ENCODE measurements at regions not wholly inside any gene's neighbourhood (a gene's known extent, or its start where the extent isn't known, plus 50 kb on each side); places are given as distances from the start of the nearest gene placed in this dataset.

DNA sequence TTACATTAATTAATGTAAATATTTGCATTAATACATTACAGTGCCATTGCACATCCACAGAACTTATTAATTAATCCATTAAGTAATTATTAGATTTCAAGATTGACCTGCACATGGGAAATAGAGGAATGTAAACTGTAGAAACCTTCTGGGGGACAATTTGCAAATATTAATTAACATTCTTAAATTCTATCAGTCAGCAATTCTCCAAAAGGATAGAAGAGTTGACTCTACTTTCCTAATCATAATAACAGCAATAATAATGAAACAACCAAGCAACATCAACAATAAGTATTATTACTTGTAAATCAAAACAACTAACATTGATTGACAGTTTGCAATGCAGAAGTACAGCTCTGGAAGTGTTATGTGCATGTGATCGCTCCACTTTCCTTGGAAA is 281.6 kb upstream of the CRIM1 start:
- Histone ChIP-seq H3K9ac (ENCODE audit: low read length in 5 of 5) (no peak overlapping the region), H3K9me3 (ENCODE audit: control insufficient read depth in 5 of 5, low read length in 5 of 5) (no peaks in the 10 kb centered on the region)

DNA sequence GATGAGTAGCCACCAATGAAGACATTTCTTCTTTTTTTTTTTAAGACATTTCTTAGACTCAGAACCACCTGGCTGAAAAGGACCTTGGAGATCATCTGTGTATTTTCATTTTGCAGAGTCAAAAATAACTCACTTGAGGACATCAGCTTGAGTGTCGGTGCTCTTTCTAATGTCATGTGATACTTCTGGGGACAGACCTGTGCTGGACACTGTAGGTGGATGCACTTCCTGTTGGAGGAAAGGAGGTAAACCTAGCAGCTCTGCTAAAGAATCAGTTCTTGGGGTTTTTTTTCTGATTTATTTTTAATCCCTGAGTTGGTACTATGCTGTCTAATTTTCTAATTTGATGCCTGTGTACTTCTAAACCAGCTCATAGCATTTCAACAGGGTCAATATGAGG is 283.9 kb upstream of the CRIM1 start:
- no peaks in the 10 kb centered on the region for H3K27me3 ChIP-seq (ENCODE audit: control insufficient read depth in 5 of 5, insufficient read depth in 4 of 5, low read length in 5 of 5)
- H3K9me3 ChIP-seq (ENCODE audit: control insufficient read depth in 5 of 5, low read length in 5 of 5) = no peaks in the 10 kb centered on the region
- no peak overlapping the region for H3K4me3 ChIP-seq (ENCODE audit: low read depth in 1 of 5, low read length in 5 of 5)
- H3K9ac ChIP-seq (ENCODE audit: low read length in 5 of 5) = no peak overlapping the region
- H3K4me1 ChIP-seq (ENCODE audit: control insufficient read depth in 5 of 5, insufficient read depth in 5 of 5, low read length in 5 of 5) = no peaks in the 10 kb centered on the region
- no peak overlapping the region for H3K27ac ChIP-seq (ENCODE audit: low read depth, low read length)
- H3K36me3 ChIP-seq (ENCODE audit: control insufficient read depth in 5 of 5, insufficient read depth in 5 of 5, low read length in 5 of 5) = no peaks in the 10 kb centered on the region

More for the DNA sequence above, 281.6 kb upstream of the CRIM1 start:
- H3K4me3 ChIP-seq (ENCODE audit: low read depth in 1 of 5, low read length in 5 of 5) = no peak overlapping the region
- H3K27me3 ChIP-seq (ENCODE audit: control insufficient read depth in 5 of 5, insufficient read depth in 4 of 5, low read length in 5 of 5) = no peaks in the 10 kb centered on the region
- H3K4me1 ChIP-seq (ENCODE audit: control insufficient read depth in 5 of 5, insufficient read depth in 5 of 5, low read length in 5 of 5) = no peaks in the 10 kb centered on the region
- H3K36me3 ChIP-seq (ENCODE audit: control insufficient read depth in 5 of 5, insufficient read depth in 5 of 5, low read length in 5 of 5) = no peaks in the 10 kb centered on the region
- H3K27ac ChIP-seq (ENCODE audit: low read depth, low read length) = no peak overlapping the region

- H3K4me1 ChIP-seq (ENCODE audit: control insufficient read depth in 5 of 5, insufficient read depth in 5 of 5, low read length in 5 of 5) = no peaks in the 10 kb centered on the region
- no peak overlapping the region for H3K9ac ChIP-seq (ENCODE audit: low read length in 5 of 5)
- H3K4me3 ChIP-seq (ENCODE audit: low read depth in 1 of 5, low read length in 5 of 5) = no peak overlapping the region
- no peaks in the 10 kb centered on the region for H3K36me3 ChIP-seq (ENCODE audit: control insufficient read depth in 5 of 5, insufficient read depth in 5 of 5, low read length in 5 of 5)
- H3K27ac ChIP-seq (ENCODE audit: low read depth, low read length) = no peak overlapping the region
- H3K9me3 ChIP-seq (ENCODE audit: control insufficient read depth in 5 of 5, low read length in 5 of 5) = no peaks in the 10 kb centered on the region
- H3K27me3 ChIP-seq (ENCODE audit: control insufficient read depth in 5 of 5, insufficient read depth in 4 of 5, low read length in 5 of 5) = no peaks in the 10 kb centered on the region
Measured at GRCh38 chr2:36069074-36069473, 286.5 kb upstream of the CRIM1 start.

DNA sequence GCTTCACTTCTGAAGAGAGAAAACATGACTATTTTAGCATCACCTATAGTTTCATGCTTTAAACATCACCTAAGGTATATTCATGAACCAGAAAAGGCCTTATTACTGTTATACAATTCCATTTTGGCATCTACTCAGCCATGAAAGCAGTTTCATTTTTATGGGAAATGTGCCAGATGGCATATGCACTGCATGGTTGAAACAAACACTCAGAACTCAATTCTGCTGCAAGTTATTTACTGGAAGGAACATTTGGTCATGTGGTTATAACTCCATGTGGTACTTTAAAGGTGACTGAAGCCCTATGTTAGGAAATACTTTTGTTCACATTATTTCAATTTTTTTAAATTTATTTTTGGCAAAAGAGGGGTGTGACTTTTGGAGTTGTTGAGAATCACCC is 287.5 kb upstream of the CRIM1 start:
- no peak overlapping the region for H3K27ac ChIP-seq (ENCODE audit: low read depth, low read length)
- no peaks in the 10 kb centered on the region for H3K4me1 ChIP-seq (ENCODE audit: control insufficient read depth in 5 of 5, insufficient read depth in 5 of 5, low read length in 5 of 5)
- no peak overlapping the region for H3K4me3 ChIP-seq (ENCODE audit: low read depth in 1 of 5, low read length in 5 of 5)
- H3K27me3 ChIP-seq (ENCODE audit: control insufficient read depth in 5 of 5, insufficient read depth in 4 of 5, low read length in 5 of 5) = no peaks in the 10 kb centered on the region
- H3K36me3 ChIP-seq (ENCODE audit: control insufficient read depth in 5 of 5, insufficient read depth in 5 of 5, low read length in 5 of 5) = no peaks in the 10 kb centered on the region
- H3K9ac ChIP-seq (ENCODE audit: low read length in 5 of 5) = no peak overlapping the region
- no peaks in the 10 kb centered on the region for H3K9me3 ChIP-seq (ENCODE audit: control insufficient read depth in 5 of 5, low read length in 5 of 5)

- no peaks in the 10 kb centered on the region for H3K36me3 ChIP-seq (ENCODE audit: control insufficient read depth in 5 of 5, insufficient read depth in 5 of 5, low read length in 5 of 5)
- no peak overlapping the region for H3K27ac ChIP-seq (ENCODE audit: low read depth, low read length)
- no peak overlapping the region for H3K4me3 ChIP-seq (ENCODE audit: low read depth in 1 of 5, low read length in 5 of 5)
- H3K4me1 ChIP-seq (ENCODE audit: control insufficient read depth in 5 of 5, insufficient read depth in 5 of 5, low read length in 5 of 5) = peaks cover 0 to 3% (median 0%) of the 10 kb centered on the region in 5 donors
- H3K9ac ChIP-seq (ENCODE audit: low read length in 5 of 5) = no peak overlapping the region
- H3K9me3 ChIP-seq (ENCODE audit: control insufficient read depth in 5 of 5, low read length in 5 of 5) = peaks cover 0 to 3% (median 0%) of the 10 kb centered on the region in 5 donors
- no peaks in the 10 kb centered on the region for H3K27me3 ChIP-seq (ENCODE audit: control insufficient read depth in 5 of 5, insufficient read depth in 4 of 5, low read length in 5 of 5)
Measured at GRCh38 chr2:36060133-36060532, 295.4 kb upstream of the CRIM1 start.

GRCh38 chr2:36059691-36060090 is 295.9 kb upstream of the CRIM1 start:
- H3K4me3 ChIP-seq (ENCODE audit: low read depth in 1 of 5, low read length in 5 of 5) = no peak overlapping the region
- H3K36me3 ChIP-seq (ENCODE audit: control insufficient read depth in 5 of 5, insufficient read depth in 5 of 5, low read length in 5 of 5) = no peaks in the 10 kb centered on the region
- no peak overlapping the region for H3K27ac ChIP-seq (ENCODE audit: low read depth, low read length)

GRCh38 chr2:36058953-36059352 is 296.6 kb upstream of the CRIM1 start:
- peaks cover 0 to 3% (median 0%) of the 10 kb centered on the region in 5 donors for H3K9me3 ChIP-seq (ENCODE audit: control insufficient read depth in 5 of 5, low read length in 5 of 5)
- H3K9ac ChIP-seq (ENCODE audit: low read length in 5 of 5) = no peak overlapping the region
- H3K36me3 ChIP-seq (ENCODE audit: control insufficient read depth in 5 of 5, insufficient read depth in 5 of 5, low read length in 5 of 5) = no peaks in the 10 kb centered on the region
- peaks cover 0 to 3% (median 0%) of the 10 kb centered on the region in 5 donors for H3K4me1 ChIP-seq (ENCODE audit: control insufficient read depth in 5 of 5, insufficient read depth in 5 of 5, low read length in 5 of 5)
- H3K4me3 ChIP-seq (ENCODE audit: low read depth in 1 of 5, low read length in 5 of 5) = no peak overlapping the region
- H3K27me3 ChIP-seq (ENCODE audit: control insufficient read depth in 5 of 5, insufficient read depth in 4 of 5, low read length in 5 of 5) = no peaks in the 10 kb centered on the region
- H3K27ac ChIP-seq (ENCODE audit: low read depth, low read length) = no peak overlapping the region

More at GRCh38 chr2:36059691-36060090, 295.9 kb upstream of the CRIM1 start:
- peaks cover 0 to 3% (median 0%) of the 10 kb centered on the region in 5 donors for H3K4me1 ChIP-seq (ENCODE audit: control insufficient read depth in 5 of 5, insufficient read depth in 5 of 5, low read length in 5 of 5)
- no peaks in the 10 kb centered on the region for H3K27me3 ChIP-seq (ENCODE audit: control insufficient read depth in 5 of 5, insufficient read depth in 4 of 5, low read length in 5 of 5)
- H3K9ac ChIP-seq (ENCODE audit: low read length in 5 of 5) = no peak overlapping the region
- peaks cover 0 to 3% (median 0%) of the 10 kb centered on the region in 5 donors for H3K9me3 ChIP-seq (ENCODE audit: control insufficient read depth in 5 of 5, low read length in 5 of 5)

DNA sequence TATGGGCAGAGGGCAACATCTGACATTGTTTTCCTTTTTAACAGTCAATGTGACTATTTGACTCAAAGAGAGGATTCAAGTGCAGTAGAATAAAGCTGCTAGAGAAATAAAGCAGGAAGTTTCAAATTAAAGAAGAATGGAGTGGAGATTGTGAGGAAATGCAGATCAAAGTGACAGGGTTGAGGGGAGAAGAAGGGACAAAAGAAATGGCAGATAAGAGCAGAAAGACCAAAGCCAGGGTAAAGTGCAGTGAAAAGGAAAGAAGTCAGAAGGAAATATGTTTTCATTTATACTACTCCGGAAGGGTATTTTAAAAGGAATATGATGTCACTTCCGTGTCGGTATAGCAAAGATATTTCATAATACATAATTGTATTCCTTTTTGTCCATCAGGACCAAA is 297.5 kb upstream of the CRIM1 start:
- Histone ChIP-seq H3K4me1 (ENCODE audit: control insufficient read depth in 5 of 5, insufficient read depth in 5 of 5, low read length in 5 of 5) (peaks cover 0 to 3% (median 0%) of the 10 kb centered on the region in 5 donors), H3K9me3 (ENCODE audit: control insufficient read depth in 5 of 5, low read length in 5 of 5) (peaks cover 0 to 3% (median 0%) of the 10 kb centered on the region in 5 donors), H3K36me3 (ENCODE audit: control insufficient read depth in 5 of 5, insufficient read depth in 5 of 5, low read length in 5 of 5) (no peaks in the 10 kb centered on the region), H3K9ac (ENCODE audit: low read length in 5 of 5) (no peak overlapping the region), H3K4me3 (ENCODE audit: low read depth in 1 of 5, low read length in 5 of 5) (no peak overlapping the region), H3K27ac (ENCODE audit: low read depth, low read length) (no peak overlapping the region), H3K27me3 (ENCODE audit: control insufficient read depth in 5 of 5, insufficient read depth in 4 of 5, low read length in 5 of 5) (no peaks in the 10 kb centered on the region)

DNA sequence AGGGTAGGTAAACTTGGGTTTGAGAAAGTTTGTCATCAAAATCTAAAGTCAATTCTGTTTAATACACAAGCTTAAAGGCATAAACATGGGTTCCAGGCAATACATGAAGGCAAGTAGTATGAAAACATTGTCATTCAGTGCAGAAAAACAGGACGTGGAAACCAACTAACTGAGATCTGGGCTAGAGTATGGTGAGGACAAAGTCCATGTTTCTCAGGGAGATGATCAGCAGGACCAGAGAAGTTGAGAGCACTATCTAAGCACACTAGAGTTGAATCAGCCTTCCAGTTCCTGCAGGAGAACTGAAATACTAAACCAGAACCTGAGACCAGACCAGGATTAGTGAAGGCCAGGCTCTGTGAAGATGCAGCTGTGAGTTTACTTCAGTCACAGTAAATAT is 302.8 kb upstream of the CRIM1 start:
- no peaks in the 10 kb centered on the region for H3K36me3 ChIP-seq (ENCODE audit: control insufficient read depth in 5 of 5, insufficient read depth in 5 of 5, low read length in 5 of 5)
- H3K9ac ChIP-seq (ENCODE audit: low read length in 5 of 5) = no peak overlapping the region
- no peaks in the 10 kb centered on the region for H3K27me3 ChIP-seq (ENCODE audit: control insufficient read depth in 5 of 5, insufficient read depth in 4 of 5, low read length in 5 of 5)
- peaks cover 0 to 3% (median 3%) of the 10 kb centered on the region in 5 donors for H3K9me3 ChIP-seq (ENCODE audit: control insufficient read depth in 5 of 5, low read length in 5 of 5)
- no peak overlapping the region for H3K4me3 ChIP-seq (ENCODE audit: low read depth in 1 of 5, low read length in 5 of 5)
- H3K27ac ChIP-seq (ENCODE audit: low read depth, low read length) = no peak overlapping the region
- H3K4me1 ChIP-seq (ENCODE audit: control insufficient read depth in 5 of 5, insufficient read depth in 5 of 5, low read length in 5 of 5) = no peaks in the 10 kb centered on the region

DNA sequence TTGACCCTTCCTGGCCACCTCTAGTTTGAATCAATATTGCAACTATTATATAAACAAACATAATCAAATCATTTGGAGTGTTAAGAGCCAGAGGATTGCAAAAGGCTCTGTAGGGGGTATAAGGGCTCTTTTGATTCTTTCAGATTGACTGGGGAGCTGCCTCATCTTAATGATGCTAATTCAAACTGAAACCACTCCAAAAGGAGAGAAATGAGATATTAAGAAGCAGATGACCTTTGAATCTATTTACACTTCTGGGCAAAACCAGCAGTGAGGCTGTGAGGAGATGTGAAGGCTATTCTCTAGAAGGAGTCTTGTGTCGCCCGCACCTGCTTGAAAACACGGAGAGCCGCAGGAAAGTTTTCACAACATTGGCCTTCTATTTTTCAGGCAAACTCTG is 311.2 kb upstream of the CRIM1 start:
- Histone ChIP-seq H3K9ac (ENCODE audit: low read length in 5 of 5) (no peak overlapping the region), H3K9me3 (ENCODE audit: control insufficient read depth in 5 of 5, low read length in 5 of 5) (peaks cover 0 to 3% (median 0%) of the 10 kb centered on the region in 5 donors), H3K27me3 (ENCODE audit: control insufficient read depth in 5 of 5, insufficient read depth in 4 of 5, low read length in 5 of 5) (peaks cover 0 to 3% (median 0%) of the 10 kb centered on the region in 5 donors), H3K27ac (ENCODE audit: low read depth, low read length) (no peak overlapping the region), H3K36me3 (ENCODE audit: control insufficient read depth in 5 of 5, insufficient read depth in 5 of 5, low read length in 5 of 5) (no peaks in the 10 kb centered on the region), H3K4me3 (ENCODE audit: low read depth in 1 of 5, low read length in 5 of 5) (no peak overlapping the region), H3K4me1 (ENCODE audit: control insufficient read depth in 5 of 5, insufficient read depth in 5 of 5, low read length in 5 of 5) (no peaks in the 10 kb centered on the region)

GRCh38 chr2:36035137-36035536 is 320.4 kb upstream of the CRIM1 start:
- Histone ChIP-seq H3K27me3 (ENCODE audit: control insufficient read depth in 5 of 5, insufficient read depth in 4 of 5, low read length in 5 of 5) (no peaks in the 10 kb centered on the region), H3K36me3 (ENCODE audit: control insufficient read depth in 5 of 5, insufficient read depth in 5 of 5, low read length in 5 of 5) (no peaks in the 10 kb centered on the region), H3K27ac (ENCODE audit: low read depth, low read length) (no peak overlapping the region), H3K4me3 (ENCODE audit: low read depth in 1 of 5, low read length in 5 of 5) (no peak overlapping the region), H3K9ac (ENCODE audit: low read length in 5 of 5) (no peak overlapping the region), H3K4me1 (ENCODE audit: control insufficient read depth in 5 of 5, insufficient read depth in 5 of 5, low read length in 5 of 5) (no peaks in the 10 kb centered on the region), H3K9me3 (ENCODE audit: control insufficient read depth in 5 of 5, low read length in 5 of 5) (peaks cover 0 to 2% (median 0%) of the 10 kb centered on the region in 5 donors)

All from subcutaneous abdominal adipose tissue (tissue), 5 donors.